DOHH2 (cell line): ENCODE measurements at regions not wholly inside any gene's neighbourhood (a gene's known extent, or its start where the extent isn't known, plus 50 kb on each side); places are given as distances from the start of the nearest gene placed in this dataset.

Source experiments
- H3F3A ChIP-seq: fragments of 200-600 bp; sonication (generic), shearing (Covaris generic); 2 replicates; pipeline ENCODE4 v1.6.0; 2016; ENCODE audit warnings: antibody characterized with exemption, mild to moderate bottlenecking; ENCODE audit not compliant: control insufficient read depth, insufficient read depth
- H3K27ac ChIP-seq: fragments of 200-600 bp; sonication (generic); 2 replicates; pipeline ENCODE4 v1.5.1; 2014; ENCODE audit warnings: low read depth, mild to moderate bottlenecking, low read length, moderate library complexity
- H3K27me3 ChIP-seq: fragments of 200-600 bp; sonication (generic); 2 replicates; pipeline ENCODE4 v1.6.1; 2014; ENCODE audit warnings: mild to moderate bottlenecking, low read length, mixed read lengths; ENCODE audit not compliant: control insufficient read depth
- H3K36me3 ChIP-seq: fragments of 200-600 bp; sonication (generic); 2 replicates; pipeline ENCODE4 v1.6.1; 2014; ENCODE audit warnings: mild to moderate bottlenecking, low read length, moderate library complexity, mixed read lengths; ENCODE audit not compliant: control insufficient read depth
- H3K4me1 ChIP-seq: fragments of 200-600 bp; sonication (generic); 2 replicates; pipeline ENCODE4 v1.6.1; 2014; ENCODE audit warnings: mild to moderate bottlenecking, low read length, mixed read lengths; ENCODE audit not compliant: control insufficient read depth
- H3K4me2 ChIP-seq: fragments of 200-600 bp; sonication (generic); 2 replicates; pipeline ENCODE4 v1.6.0; 2014; ENCODE audit warnings: mild to moderate bottlenecking, low read length, moderate library complexity
- H3K4me3 ChIP-seq: fragments of 200-600 bp; sonication (generic); 2 replicates; pipeline ENCODE4 v1.5.1; 2014; ENCODE audit warnings: mild to moderate bottlenecking, low read length, mixed read lengths
- H3K79me2 ChIP-seq: fragments of 200-600 bp; sonication (generic); 2 replicates; pipeline ENCODE4 v1.6.1; 2014; ENCODE audit warnings: mild to moderate bottlenecking, low read length, mixed read lengths; ENCODE audit not compliant: control insufficient read depth
- H3K9me2 ChIP-seq: fragments of 200-600 bp; sonication (generic); replicated peaks from 2 replicates; pipeline ENCODE4 v1.6.1; 2014; ENCODE audit warnings: mild to moderate bottlenecking, low read length, mixed read lengths; ENCODE audit not compliant: control insufficient read depth
- H3K9me3 ChIP-seq: fragments of 200-600 bp; sonication (generic); 2 replicates; pipeline ENCODE4 v1.6.1; 2014; ENCODE audit warnings: antibody characterized with exemption, low read length, mixed read lengths; ENCODE audit not compliant: control insufficient read depth, insufficient read depth
- H4K20me1 ChIP-seq: fragments of 200-600 bp; sonication (generic); 2 replicates; pipeline ENCODE4 v1.6.0; 2014; ENCODE audit warnings: low read depth, mild to moderate bottlenecking, antibody characterized with exemption, low read length, moderate library complexity; ENCODE audit not compliant: control insufficient read depth, insufficient read depth
- CTCF ChIP-seq: fragments of 200-600 bp; sonication (generic); IDR thresholded peaks from one replicate; pipeline ENCODE4 v1.5.1; 2014; ENCODE audit warnings: antibody characterized with exemption, mild to moderate bottlenecking, low read depth, low read length; ENCODE audit not compliant: poor library complexity, severe bottlenecking
- EZH2phosphoT487 ChIP-seq: fragments of 200-600 bp; sonication (generic); IDR thresholded peaks from 2 replicates; pipeline ENCODE4 v1.6.1; 2017; ENCODE audit warnings: borderline replicate concordance, mild to moderate bottlenecking, antibody characterized with exemption, low read length, moderate library complexity, mixed read lengths

DNA sequence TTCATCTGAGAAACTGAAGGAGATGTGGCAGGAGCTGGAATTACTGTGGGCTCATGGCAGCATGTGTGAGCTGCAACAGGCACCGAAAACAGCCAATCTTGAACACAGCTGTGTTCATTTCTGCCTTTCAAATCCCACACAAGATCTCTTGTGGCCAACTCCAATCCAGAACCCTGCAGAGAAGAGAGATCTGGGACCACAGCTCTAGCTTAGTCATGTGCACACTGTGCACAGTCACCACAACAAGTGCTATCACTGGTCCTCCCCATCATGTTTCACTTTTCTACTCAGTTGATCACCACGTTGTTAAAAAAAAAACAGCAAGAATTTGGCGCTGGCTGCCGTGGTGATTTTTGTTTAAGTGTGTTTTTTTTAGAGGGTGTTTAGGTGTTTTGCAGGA lies 254.5 kb upstream of the ELAC2 start:
- Histone ChIP-seq H3K4me3 (no peak overlapping the region), H3K4me2 (no peak overlapping the region), H3K79me2 (no peaks in the 10 kb centered on the region), H3K27me3 (no peaks in the 10 kb centered on the region), H3K4me1 (no peaks in the 10 kb centered on the region), H3K36me3 (no peaks in the 10 kb centered on the region), H3K9me2 (no peaks in the 10 kb centered on the region), H3K27ac (no peak overlapping the region), H4K20me1 (no peaks in the 10 kb centered on the region), H3K9me3 (no peaks in the 10 kb centered on the region), H3F3A (no peaks in the 10 kb centered on the region)
- TF ChIP-seq CTCF = no peak
- no peak for TF ChIP-seq EZH2phosphoT487

- Histone ChIP-seq H3K9me3 (no peaks in the 10 kb centered on the region), H4K20me1 (no peaks in the 10 kb centered on the region), H3K27me3 (no peaks in the 10 kb centered on the region), H3F3A (no peaks in the 10 kb centered on the region), H3K79me2 (no peaks in the 10 kb centered on the region), H3K36me3 (no peaks in the 10 kb centered on the region), H3K4me2 (no peak overlapping the region), H3K27ac (no peak overlapping the region), H3K4me3 (no peak overlapping the region), H3K9me2 (no peaks in the 10 kb centered on the region), H3K4me1 (no peaks in the 10 kb centered on the region)
- TF ChIP-seq CTCF (no peak), EZH2phosphoT487 (no peak)
These were observed 251.2 kb upstream of the ELAC2 start for GRCh38 chr17:13268791-13269595.

DNA sequence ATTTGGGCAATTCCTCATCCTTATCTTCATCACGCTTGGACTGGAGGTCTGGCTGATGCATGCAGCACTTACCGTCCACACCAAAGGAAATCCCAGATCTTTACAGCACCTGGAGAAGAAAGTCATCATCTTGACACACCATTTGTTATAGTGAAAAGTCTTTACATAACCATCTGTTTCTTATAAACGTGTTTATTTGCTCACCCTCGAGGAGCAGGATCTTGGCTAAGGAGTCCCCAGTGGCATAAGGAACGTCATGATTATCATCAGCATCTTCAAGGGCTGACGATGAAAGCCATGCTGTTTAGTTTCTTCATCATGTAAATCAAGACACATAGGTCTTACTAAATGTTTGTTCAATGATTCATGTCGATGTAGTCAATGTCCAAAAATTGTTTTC lies 248.8 kb upstream of the ELAC2 start:
- TF ChIP-seq EZH2phosphoT487 (no peak), CTCF (no peak)
- H3K4me1 ChIP-seq = no peaks in the 10 kb centered on the region
- no peak overlapping the region for H3K4me2 ChIP-seq
- H3K27me3 ChIP-seq = no peaks in the 10 kb centered on the region
- H3K4me3 ChIP-seq = no peak overlapping the region
- no peaks in the 10 kb centered on the region for H3K36me3 ChIP-seq
- no peaks in the 10 kb centered on the region for H3F3A ChIP-seq
- no peaks in the 10 kb centered on the region for H3K79me2 ChIP-seq
- no peaks in the 10 kb centered on the region for H3K9me3 ChIP-seq
- no peaks in the 10 kb centered on the region for H4K20me1 ChIP-seq
- no peaks in the 10 kb centered on the region for H3K9me2 ChIP-seq
- no peak overlapping the region for H3K27ac ChIP-seq
